Sigmoid colon (tissue), 4 donors: ENCODE measurements at regions not wholly inside any gene's neighbourhood (a gene's known extent, or its start where the extent isn't known, plus 50 kb on each side); places are given as distances from the start of the nearest gene placed in this dataset.

Source experiments
- CTCF ChIP-seq, 4 experiments: fragments of 450-650 bp in 3 of 4; fragments of 200-600 bp in 1 of 4; IDR thresholded peaks; one replicate each; pipeline ENCODE4 v1.5.1; 2016 to 2019; ENCODE audit warnings: antibody characterized with exemption in 4 of 4, mild to moderate bottlenecking in 3 of 4, moderate library complexity in 2 of 4
- POLR2AphosphoS5 ChIP-seq, 4 donors: sonication (generic); formaldehyde crosslinking; IDR thresholded peaks; one replicate each; pipeline ENCODE4 v1.6.1; 2017; ENCODE audit warnings: antibody characterized with exemption in 4 of 4

GRCh38 chr13:38570706-38571105, 116.2 kb upstream of the FREM2 start:
- TF ChIP-seq CTCF (IDR thresholded peaks at IDR 0.05) (no peak), POLR2AphosphoS5 (IDR thresholded peaks at IDR 0.05) (no peak)
